Thyroid gland (tissue), 4 donors: ENCODE measurements at regions not wholly inside any gene's neighbourhood (a gene's known extent, or its start where the extent isn't known, plus 50 kb on each side); places are given as distances from the start of the nearest gene placed in this dataset.

Experiments used
- DNase-seq, 2 donors: peaks; one replicate each; pipeline ENCODE4 v3.0.0-alpha.2; 2019
- H3K27ac ChIP-seq, 3 donors: fragments of 200-600 bp; sonication (generic); 1 replicate in 2 of 3; 2 replicates in 1 of 3; pipeline ENCODE4 v1.5.1; 2016 to 2019; ENCODE audit warnings: mild to moderate bottlenecking in 1 of 3, moderate library complexity in 1 of 3
- H3K27me3 ChIP-seq: fragments of 200-600 bp; sonication (generic); one replicate; pipeline ENCODE4 v1.5.1; 2019
- H3K36me3 ChIP-seq, 2 donors: fragments of 200-600 bp; sonication (generic); one replicate each; pipeline ENCODE4 v1.5.1; 2016 to 2019
- H3K4me1 ChIP-seq, 2 donors: fragments of 200-600 bp; sonication (generic); one replicate each; pipeline ENCODE4 v1.5.1; 2017 to 2019
- H3K4me3 ChIP-seq, 3 donors: fragments of 200-600 bp; sonication (generic); replicated peaks in 1 of 3; 1 replicate in 2 of 3; 2 replicates in 1 of 3; pipeline ENCODE4 v1.5.1; 2016; ENCODE audit warnings: mild to moderate bottlenecking in 1 of 3
- H3K9me3 ChIP-seq: fragments of 200-600 bp; sonication (generic); one replicate; pipeline ENCODE4 v1.5.1; 2017
- POLR2A ChIP-seq, 2 donors: fragments of 450-650 bp; IDR thresholded peaks; one replicate each; pipeline ENCODE4 v1.6.1; 2017; ENCODE audit warnings: antibody characterized with exemption in 2 of 2, mild to moderate bottlenecking in 2 of 2, moderate library complexity in 1 of 2
- WGBS, 2 donors: methylation state at CpG; one replicate each; pipeline ENCODE4 v1.1.5; 2017; 5-methylcytosine and 5-hydroxymethylcytosine counted together
- intact Hi-C: fragments of 100-400 bp; cut with DNase I; formaldehyde crosslinking; loops from one replicate; pipeline ENCODE4 v1.15.1; 2023
- TF ChIP-seq, protein P1 (sequence below), 6 experiments: fragments of 200-600 bp in 3 of 6; fragments of 450-650 bp in 3 of 6; sonication (generic) in 3 of 6; IDR thresholded peaks; one replicate each; pipeline ENCODE4 v1.5.1; 2016 to 2019; ENCODE audit warnings: antibody characterized with exemption in 6 of 6, mild to moderate bottlenecking in 2 of 6, inconsistent platforms in 1 of 6, moderate library complexity in 1 of 6

DNA sequence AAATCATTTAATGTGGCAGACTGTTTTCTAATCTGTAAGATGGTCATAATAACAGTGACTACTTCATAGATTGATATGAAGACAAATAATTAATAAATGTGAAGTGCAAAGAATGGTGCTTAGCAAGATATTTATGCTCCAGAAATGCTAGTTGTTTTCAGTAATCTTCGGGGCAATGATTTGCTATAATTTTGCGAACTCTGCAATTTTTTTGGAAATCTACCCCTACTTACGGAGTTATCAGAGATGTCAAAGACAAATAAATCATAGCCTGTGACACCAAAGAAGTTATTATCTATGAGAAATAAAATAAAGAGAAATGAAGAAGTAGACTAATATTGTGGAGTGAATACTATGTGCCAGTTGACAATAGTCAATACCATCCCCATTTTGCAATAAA lies 634.1 kb upstream of the LRRC4C start:
- 93% methylated on average over 3 of the region's 3 CpGs for WGBS, 2 donors
- Histone ChIP-seq H3K9me3 (no peaks in the 10 kb centered on the region), H3K27ac (no peak overlapping the region), H3K27me3 (no peaks in the 10 kb centered on the region), H3K36me3 (no peaks in the 10 kb centered on the region), H3K4me1 (no peaks in the 10 kb centered on the region), H3K4me3 (no peak overlapping the region)
- TF ChIP-seq POLR2A (IDR thresholded peaks at IDR 0.05) = no peak
- TF ChIP-seq, protein P1, sequence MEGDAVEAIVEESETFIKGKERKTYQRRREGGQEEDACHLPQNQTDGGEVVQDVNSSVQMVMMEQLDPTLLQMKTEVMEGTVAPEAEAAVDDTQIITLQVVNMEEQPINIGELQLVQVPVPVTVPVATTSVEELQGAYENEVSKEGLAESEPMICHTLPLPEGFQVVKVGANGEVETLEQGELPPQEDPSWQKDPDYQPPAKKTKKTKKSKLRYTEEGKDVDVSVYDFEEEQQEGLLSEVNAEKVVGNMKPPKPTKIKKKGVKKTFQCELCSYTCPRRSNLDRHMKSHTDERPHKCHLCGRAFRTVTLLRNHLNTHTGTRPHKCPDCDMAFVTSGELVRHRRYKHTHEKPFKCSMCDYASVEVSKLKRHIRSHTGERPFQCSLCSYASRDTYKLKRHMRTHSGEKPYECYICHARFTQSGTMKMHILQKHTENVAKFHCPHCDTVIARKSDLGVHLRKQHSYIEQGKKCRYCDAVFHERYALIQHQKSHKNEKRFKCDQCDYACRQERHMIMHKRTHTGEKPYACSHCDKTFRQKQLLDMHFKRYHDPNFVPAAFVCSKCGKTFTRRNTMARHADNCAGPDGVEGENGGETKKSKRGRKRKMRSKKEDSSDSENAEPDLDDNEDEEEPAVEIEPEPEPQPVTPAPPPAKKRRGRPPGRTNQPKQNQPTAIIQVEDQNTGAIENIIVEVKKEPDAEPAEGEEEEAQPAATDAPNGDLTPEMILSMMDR (IDR thresholded peaks at IDR 0.05) = no peak
- intact Hi-C loops = no loop called here
- no peak for DNase-seq

DNA sequence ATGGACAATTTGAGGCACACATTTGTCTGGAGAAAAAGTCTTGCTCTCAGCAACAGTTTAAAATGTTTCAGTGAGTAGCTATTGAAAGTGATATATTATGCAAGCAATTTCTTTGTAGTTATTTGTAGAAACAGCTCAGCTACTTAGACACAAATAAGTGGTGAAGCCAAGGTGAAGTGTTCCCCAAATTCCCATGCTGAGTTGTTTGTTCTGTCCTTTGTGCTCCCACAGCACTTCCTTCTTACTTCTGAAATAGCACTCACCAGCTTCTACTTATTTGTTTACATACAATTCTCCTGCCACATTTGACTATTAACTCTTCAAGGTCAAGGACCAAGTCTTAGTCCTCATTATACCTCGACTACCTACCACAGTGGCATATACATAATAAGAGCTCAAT lies 638.6 kb upstream of the LRRC4C start:
- Histone ChIP-seq H3K27me3 (no peaks in the 10 kb centered on the region), H3K27ac (no peak overlapping the region), H3K9me3 (no peaks in the 10 kb centered on the region), H3K4me3 (no peak overlapping the region), H3K36me3 (no peaks in the 10 kb centered on the region), H3K4me1 (no peaks in the 10 kb centered on the region)
- intact Hi-C loops = no loop called here
- WGBS, 2 donors = 22 to 32% methylated on average over 1 of the region's 1 CpG
- DNase-seq = no peak
- TF ChIP-seq POLR2A (IDR thresholded peaks at IDR 0.05) = no peak
- TF ChIP-seq, protein P1 (IDR thresholded peaks at IDR 0.05) = no peak

DNA sequence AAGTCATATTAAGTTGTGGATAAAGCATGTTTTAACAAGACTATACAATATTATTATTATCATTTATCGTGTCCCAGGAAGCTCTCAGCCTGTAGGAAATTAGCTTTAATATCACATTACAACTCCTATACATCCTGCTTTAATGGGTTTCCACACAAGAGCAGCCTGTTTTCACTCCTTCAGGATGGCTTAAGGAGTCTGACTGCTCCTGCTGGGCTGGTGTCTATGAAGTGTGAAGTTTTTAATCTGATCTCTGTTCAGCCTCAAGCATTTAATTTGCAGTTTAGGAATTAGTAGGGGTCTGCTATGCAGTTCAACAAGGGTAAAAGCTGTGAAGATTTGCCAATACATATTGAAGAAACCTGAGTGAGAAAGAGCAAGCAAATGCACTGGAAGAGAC lies 653.4 kb upstream of the LRRC4C start:
- H3K4me3 ChIP-seq = no peak overlapping the region
- H3K27me3 ChIP-seq = no peaks in the 10 kb centered on the region
- no peaks in the 10 kb centered on the region for H3K9me3 ChIP-seq
- intact Hi-C loops = no loop called here
- no peaks in the 10 kb centered on the region for H3K4me1 ChIP-seq
- TF ChIP-seq POLR2A (IDR thresholded peaks at IDR 0.05) = no peak
- TF ChIP-seq, protein P1 (IDR thresholded peaks at IDR 0.05) = no peak
- H3K27ac ChIP-seq = no peak overlapping the region
- H3K36me3 ChIP-seq = no peaks in the 10 kb centered on the region
- DNase-seq = no peak
- 33 to 39% methylated on average over 1 of the region's 1 CpG for WGBS, 2 donors

DNA sequence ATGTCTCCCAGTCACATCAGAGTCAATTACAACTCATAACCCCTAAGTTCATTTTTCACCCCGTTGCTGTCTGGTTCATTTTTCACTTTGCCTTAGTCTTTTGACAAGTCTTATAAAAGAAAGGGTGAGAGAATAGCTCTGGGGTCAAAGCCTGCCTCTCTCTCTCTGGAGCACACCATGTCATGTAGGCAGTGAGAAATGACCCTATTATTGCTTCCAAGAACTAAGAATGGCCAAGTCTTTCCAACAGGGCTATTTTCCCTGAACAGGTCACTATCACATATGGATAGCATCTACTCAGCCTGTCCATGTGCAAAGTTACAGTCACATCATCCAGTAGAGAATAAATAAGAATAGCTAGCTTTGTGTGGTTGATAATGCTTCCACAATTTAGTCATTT lies 655.5 kb upstream of the LRRC4C start:
- Histone ChIP-seq H3K27ac (no peak overlapping the region), H3K4me1 (no peaks in the 10 kb centered on the region), H3K4me3 (no peak overlapping the region), H3K27me3 (no peaks in the 10 kb centered on the region), H3K36me3 (no peaks in the 10 kb centered on the region), H3K9me3 (no peaks in the 10 kb centered on the region)
- intact Hi-C loops = no loop called here
- 63 to 68% methylated on average over 1 of the region's 1 CpG for WGBS, 2 donors
- no peak for TF ChIP-seq POLR2A (IDR thresholded peaks at IDR 0.05)
- TF ChIP-seq, protein P1 (IDR thresholded peaks at IDR 0.05) = no peak
- DNase-seq = no peak

DNA sequence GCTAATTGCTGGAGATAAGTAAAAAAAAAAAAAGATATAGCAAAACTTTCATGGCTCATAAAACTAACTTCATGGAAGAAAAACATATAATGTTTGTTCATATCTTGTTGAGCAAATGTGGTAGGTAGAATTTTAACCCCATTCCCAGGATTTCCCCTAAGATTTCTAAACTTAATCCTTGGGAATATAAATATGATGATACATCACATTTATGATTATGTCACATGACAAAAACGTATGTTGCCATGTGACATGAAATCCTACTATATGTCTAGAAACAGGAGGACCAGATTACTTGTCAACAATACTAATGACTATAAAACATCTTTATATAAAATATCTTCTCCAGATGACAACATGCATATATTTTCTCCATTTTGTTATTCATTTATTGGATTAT lies 679.0 kb upstream of the LRRC4C start:
- Histone ChIP-seq H3K27ac (no peak overlapping the region), H3K36me3 (no peaks in the 10 kb centered on the region), H3K4me3 (no peak overlapping the region), H3K4me1 (no peaks in the 10 kb centered on the region), H3K9me3 (no peaks in the 10 kb centered on the region), H3K27me3 (no peaks in the 10 kb centered on the region)
- DNase-seq = no peak
- TF ChIP-seq, protein P1 (IDR thresholded peaks at IDR 0.05) = no peak
- TF ChIP-seq POLR2A (IDR thresholded peaks at IDR 0.05) = no peak
- intact Hi-C loops = no loop called here
- WGBS, 2 donors = 81 to 83% methylated on average over 1 of the region's 1 CpG
